ENCODE measurements at regions not wholly inside any gene's neighbourhood (a gene's known extent, or its start where the extent isn't known, plus 50 kb on each side); places are given as distances from the start of the nearest gene placed in this dataset.

- TF ChIP-seq CTCF (IDR thresholded peaks at IDR 0.05) (no peak), POLR2AphosphoS5 (IDR thresholded peaks at IDR 0.05) (no peak), POLR2A (IDR thresholded peaks at IDR 0.05) (no peak), EP300 (IDR thresholded peaks at IDR 0.05) (no peak)
Observed at GRCh38 chr3:59244343-59244742, 194.5 kb upstream of the CFAP20DC start.
